NCI-H2227 treated with DMSO at 0.1 percent for 48 hours (cell line): ENCODE measurements at regions not wholly inside any gene's neighbourhood (a gene's known extent, or its start where the extent isn't known, plus 50 kb on each side); places are given as distances from the start of the nearest gene placed in this dataset.
"Not testable (repeated sequence)": the region's sequence is repeated elsewhere in the genome, so short reads cannot be mapped to it uniquely, and the experiment has no call there.

Experiments
- DNase-seq: peaks from one replicate; lab custom pipeline; 2025; lab: John Stamatoyannopoulos, UW

GRCh38 chr2:12543978-12544558 lies 172.7 kb upstream of the TRIB2 start:
- no peak for DNase-seq

- DNase-seq, result no peak
Measured at GRCh38 chr2:12547566-12548170, 169.1 kb upstream of the TRIB2 start.

- DNase-seq, result no peak
Measured at GRCh38 chr2:12548906-12549305, 167.8 kb upstream of the TRIB2 start.

- DNase-seq, result no peak
Measured at GRCh38 chr2:12549641-12550040, 167.1 kb upstream of the TRIB2 start.

- no peak for DNase-seq
Measured at GRCh38 chr2:12552092-12552491, 164.6 kb upstream of the TRIB2 start.

- no peak for DNase-seq
Measured at GRCh38 chr2:12554224-12555011, 162.3 kb upstream of the TRIB2 start.

GRCh38 chr2:12555012-12555645 lies 161.6 kb upstream of the TRIB2 start:
- DNase-seq, result no peak

GRCh38 chr2:12556762-12557161 lies 160.0 kb upstream of the TRIB2 start:
- no peak for DNase-seq

- no peak for DNase-seq
Measured at GRCh38 chr2:12557688-12558087, 159.0 kb upstream of the TRIB2 start.

- no peak for DNase-seq
Measured at GRCh38 chr2:12558519-12558918, 158.2 kb upstream of the TRIB2 start.

GRCh38 chr2:12560618-12561017 lies 156.1 kb upstream of the TRIB2 start:
- no peak for DNase-seq

- no peak for DNase-seq
Measured at GRCh38 chr2:12567411-12567810, 149.3 kb upstream of the TRIB2 start.

- DNase-seq, result not testable (repeated sequence)
Measured at GRCh38 chr2:12569510-12569909, 147.2 kb upstream of the TRIB2 start.

- DNase-seq, result not testable (repeated sequence)
Measured at GRCh38 chr2:12569929-12570328, 146.8 kb upstream of the TRIB2 start.

- no peak for DNase-seq
Measured at GRCh38 chr2:12577091-12577490, 139.6 kb upstream of the TRIB2 start.

- DNase-seq, result no peak
Measured at GRCh38 chr2:12577567-12578253, 139.0 kb upstream of the TRIB2 start.

GRCh38 chr2:12579018-12579417 lies 137.7 kb upstream of the TRIB2 start:
- DNase-seq, result no peak

- DNase-seq, result no peak
Measured at GRCh38 chr2:12584338-12584737, 132.4 kb upstream of the TRIB2 start.

GRCh38 chr2:12585784-12586183 lies 131.0 kb upstream of the TRIB2 start:
- no peak for DNase-seq

- no peak for DNase-seq
Measured at GRCh38 chr2:12587228-12587627, 129.5 kb upstream of the TRIB2 start.

GRCh38 chr2:12587729-12588522 lies 128.8 kb upstream of the TRIB2 start:
- no peak for DNase-seq
